Peyer's patch (tissue), 4 donors: ENCODE measurements at regions not wholly inside any gene's neighbourhood (a gene's known extent, or its start where the extent isn't known, plus 50 kb on each side); places are given as distances from the start of the nearest gene placed in this dataset.

Experiments
- DNase-seq, 3 donors: peaks; one replicate each; pipeline ENCODE4 v3.0.0-alpha.2; 2017 to 2019
- H3K27ac ChIP-seq, 4 donors: fragments of 200-600 bp; sonication (generic); one replicate each; pipeline ENCODE4 v1.5.1; 2016 to 2019
- H3K27me3 ChIP-seq, 2 donors: fragments of 200-600 bp; sonication (generic); one replicate each; pipeline ENCODE4 v1.5.1; 2019
- H3K36me3 ChIP-seq, 3 donors: fragments of 200-600 bp; sonication (generic); one replicate each; pipeline ENCODE4 v1.5.1; 2016 to 2019
- H3K4me1 ChIP-seq, 4 donors: fragments of 200-600 bp; sonication (generic); one replicate each; pipeline ENCODE4 v1.5.1; 2016 to 2019
- H3K4me3 ChIP-seq, 4 donors: fragments of 200-600 bp; sonication (generic); 1 replicate in 3 of 4; 2 replicates in 1 of 4; pipeline ENCODE4 v1.5.1; 2016 to 2019; ENCODE audit warnings: mild to moderate bottlenecking in 1 of 4
- H3K9me3 ChIP-seq, 4 donors: fragments of 200-600 bp; sonication (generic); one replicate each; pipeline ENCODE4 v1.5.1; 2016 to 2019; ENCODE audit warnings: mild to moderate bottlenecking in 1 of 4
- POLR2A ChIP-seq, 2 donors: fragments of 450-650 bp; IDR thresholded peaks; one replicate each; pipeline ENCODE4 v1.5.1; 2017; ENCODE audit warnings: antibody characterized with exemption in 2 of 2, mild to moderate bottlenecking in 2 of 2, moderate library complexity in 2 of 2
- TF ChIP-seq, protein P1 (sequence below), 6 experiments: fragments of 450-650 bp in 4 of 6; fragments of 200-600 bp in 2 of 6; sonication (generic) in 1 of 6; IDR thresholded peaks; one replicate each; pipeline ENCODE4 v1.5.1; 2017 to 2019; ENCODE audit warnings: antibody characterized with exemption in 6 of 6, mild to moderate bottlenecking in 3 of 6, moderate library complexity in 1 of 6

DNA sequence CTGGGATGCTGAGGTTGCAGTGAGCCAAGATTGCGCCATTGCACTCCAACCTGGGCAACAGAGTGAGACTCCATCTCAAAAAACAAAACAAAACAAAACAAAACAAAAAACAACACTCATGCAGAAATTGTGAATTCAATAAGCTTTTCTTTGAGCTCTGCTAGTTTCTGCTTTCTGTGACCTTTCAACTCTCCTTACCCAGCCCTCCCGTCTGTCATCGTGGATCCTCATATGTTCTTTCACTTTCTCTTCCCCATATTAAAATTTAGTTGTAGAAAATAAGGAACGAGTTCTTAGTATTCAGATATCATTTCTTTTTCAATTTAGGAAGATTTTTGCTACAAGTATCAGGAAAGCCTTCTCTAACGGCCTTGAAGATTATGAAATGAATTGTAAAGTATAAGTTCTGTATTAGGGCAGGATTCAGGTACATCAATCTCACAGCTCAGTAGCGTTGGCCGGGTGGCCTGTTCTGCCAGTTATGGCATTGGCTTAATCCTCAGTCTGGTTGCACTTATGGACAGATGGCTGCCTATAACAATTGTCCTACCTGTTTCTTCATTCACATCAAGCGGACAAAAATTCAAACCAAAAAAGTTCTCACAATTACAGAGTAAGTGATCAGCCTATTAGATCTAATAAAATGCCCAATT, 1167.0 kb downstream of the SORCS3 start:
- Histone ChIP-seq H3K4me1 (no peaks in the 10 kb centered on the region), H3K27me3 (no peaks in the 10 kb centered on the region), H3K27ac (no peak overlapping the region), H3K9me3 (no peaks in the 10 kb centered on the region), H3K36me3 (no peaks in the 10 kb centered on the region), H3K4me3 (no peak overlapping the region)
- TF ChIP-seq, protein P1, sequence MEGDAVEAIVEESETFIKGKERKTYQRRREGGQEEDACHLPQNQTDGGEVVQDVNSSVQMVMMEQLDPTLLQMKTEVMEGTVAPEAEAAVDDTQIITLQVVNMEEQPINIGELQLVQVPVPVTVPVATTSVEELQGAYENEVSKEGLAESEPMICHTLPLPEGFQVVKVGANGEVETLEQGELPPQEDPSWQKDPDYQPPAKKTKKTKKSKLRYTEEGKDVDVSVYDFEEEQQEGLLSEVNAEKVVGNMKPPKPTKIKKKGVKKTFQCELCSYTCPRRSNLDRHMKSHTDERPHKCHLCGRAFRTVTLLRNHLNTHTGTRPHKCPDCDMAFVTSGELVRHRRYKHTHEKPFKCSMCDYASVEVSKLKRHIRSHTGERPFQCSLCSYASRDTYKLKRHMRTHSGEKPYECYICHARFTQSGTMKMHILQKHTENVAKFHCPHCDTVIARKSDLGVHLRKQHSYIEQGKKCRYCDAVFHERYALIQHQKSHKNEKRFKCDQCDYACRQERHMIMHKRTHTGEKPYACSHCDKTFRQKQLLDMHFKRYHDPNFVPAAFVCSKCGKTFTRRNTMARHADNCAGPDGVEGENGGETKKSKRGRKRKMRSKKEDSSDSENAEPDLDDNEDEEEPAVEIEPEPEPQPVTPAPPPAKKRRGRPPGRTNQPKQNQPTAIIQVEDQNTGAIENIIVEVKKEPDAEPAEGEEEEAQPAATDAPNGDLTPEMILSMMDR (IDR thresholded peaks at IDR 0.05), result no peak
- TF ChIP-seq POLR2A (IDR thresholded peaks at IDR 0.05), result no peak
- no peak for DNase-seq

DNA sequence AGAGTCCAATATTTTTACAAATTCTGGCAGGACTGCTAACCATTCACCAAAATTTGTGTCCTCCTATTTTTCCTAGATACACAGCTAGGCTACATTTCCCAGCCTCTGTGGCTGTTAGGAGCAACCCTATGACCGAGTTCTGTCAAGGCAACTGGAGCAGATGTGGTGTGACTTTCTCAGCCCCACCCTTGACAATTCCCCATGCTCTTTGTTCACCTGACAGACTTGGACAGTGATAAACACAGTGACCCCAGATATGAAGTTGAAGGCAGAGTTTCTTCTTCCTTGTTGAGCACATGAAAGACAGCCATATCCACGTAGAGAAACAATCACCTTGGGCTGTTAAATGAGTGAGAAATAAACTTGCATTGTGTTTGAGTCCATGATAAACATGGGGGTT, 1162.1 kb downstream of the SORCS3 start:
- no peaks in the 10 kb centered on the region for H3K9me3 ChIP-seq
- DNase-seq, result peak in 1 of 3 donors; percentile 46
- H3K4me1 ChIP-seq, result no peaks in the 10 kb centered on the region
- no peaks in the 10 kb centered on the region for H3K27me3 ChIP-seq
- no peak overlapping the region for H3K27ac ChIP-seq
- no peak for TF ChIP-seq POLR2A (IDR thresholded peaks at IDR 0.05)
- TF ChIP-seq, protein P1 (IDR thresholded peaks at IDR 0.05), result no peak
- H3K4me3 ChIP-seq, result no peak overlapping the region
- no peaks in the 10 kb centered on the region for H3K36me3 ChIP-seq

DNA sequence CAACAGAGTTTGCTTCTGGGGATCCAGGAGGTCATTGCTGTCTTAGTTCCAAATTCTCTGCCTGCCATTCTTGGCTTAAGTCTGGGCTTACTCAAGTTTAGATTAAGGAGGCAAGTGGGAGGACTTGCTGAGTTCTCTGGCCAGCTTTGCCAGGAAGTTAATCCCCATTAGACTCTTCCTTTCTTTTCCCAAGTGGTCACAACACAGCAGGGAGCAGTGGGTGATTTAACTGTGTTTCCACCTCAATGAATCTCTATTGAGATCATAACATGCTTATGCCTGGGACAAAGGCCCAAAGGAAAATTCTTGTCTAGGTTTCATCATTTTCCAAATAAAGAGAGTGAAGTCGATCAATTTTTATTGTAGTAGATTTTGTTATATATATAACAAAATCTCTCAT, 1159.6 kb downstream of the SORCS3 start:
- no peaks in the 10 kb centered on the region for H3K27me3 ChIP-seq
- H3K27ac ChIP-seq, result no peak overlapping the region
- H3K4me1 ChIP-seq, result no peaks in the 10 kb centered on the region
- no peaks in the 10 kb centered on the region for H3K9me3 ChIP-seq
- DNase-seq, result no peak
- no peaks in the 10 kb centered on the region for H3K36me3 ChIP-seq
- TF ChIP-seq, protein P1 (IDR thresholded peaks at IDR 0.05), result no peak
- H3K4me3 ChIP-seq, result no peak overlapping the region

DNA sequence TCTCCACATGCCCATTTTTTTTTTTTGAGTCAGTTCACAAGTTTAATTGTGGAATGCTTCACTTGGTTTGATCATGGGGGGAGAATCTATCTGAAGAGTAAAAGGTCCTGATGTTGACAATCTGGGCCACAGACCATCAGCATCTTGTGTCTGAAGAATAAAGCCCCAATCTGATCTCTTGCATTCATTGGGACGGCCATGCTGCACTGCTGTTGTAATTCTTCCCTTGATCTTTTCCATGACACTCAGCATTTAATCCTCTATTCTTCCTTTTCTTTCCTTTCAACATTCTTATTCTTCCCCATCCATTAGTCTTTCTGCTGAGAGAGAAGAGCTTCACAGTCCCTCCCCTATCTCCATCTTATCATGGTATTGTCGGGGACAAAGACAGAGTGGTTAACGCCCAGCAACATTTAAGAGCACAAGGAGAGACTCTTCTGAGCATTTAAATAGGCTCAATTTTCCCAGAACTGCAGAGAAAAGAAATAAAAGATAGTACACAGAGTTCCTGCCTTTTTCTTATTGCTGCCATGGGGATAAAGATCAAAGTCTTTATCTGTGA, 1157.3 kb downstream of the SORCS3 start:
- no peak overlapping the region for H3K27ac ChIP-seq
- no peak overlapping the region for H3K4me3 ChIP-seq
- DNase-seq, result no peak

DNA sequence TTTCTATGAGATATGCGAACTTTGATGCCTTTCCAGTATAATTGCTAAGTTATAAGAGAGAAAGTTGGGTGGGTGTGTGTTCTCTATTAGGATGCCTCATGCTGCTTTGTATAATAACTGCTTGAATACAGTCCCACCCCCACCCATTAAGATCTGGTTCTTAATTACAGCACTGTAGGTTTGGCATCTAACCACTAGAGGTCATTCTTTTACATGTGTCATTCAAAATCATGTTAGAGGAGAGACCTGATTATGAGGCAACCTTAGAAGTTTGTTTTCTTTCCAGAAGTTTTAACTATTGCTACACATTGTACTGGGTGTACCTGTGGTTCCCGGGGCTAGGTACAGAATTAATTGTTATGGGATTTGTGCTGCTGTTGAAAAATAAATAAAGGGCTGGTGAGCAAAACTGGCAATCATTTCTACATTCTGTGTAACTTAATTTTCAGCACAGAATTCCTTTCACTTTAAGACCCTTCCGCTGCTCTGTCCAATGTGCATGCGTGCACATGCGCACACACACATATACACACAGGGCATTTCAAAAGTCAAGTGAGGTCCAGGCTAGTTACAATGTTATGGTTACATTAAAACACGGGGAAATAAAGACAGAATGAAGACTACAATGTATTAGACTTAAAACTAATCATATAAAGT, 1156.3 kb downstream of the SORCS3 start:
- no peak for TF ChIP-seq POLR2A (IDR thresholded peaks at IDR 0.05)
- TF ChIP-seq, protein P1 (IDR thresholded peaks at IDR 0.05), result peak in 4 of 6 experiments; percentile 37 to 72 (median 68)
- H3K9me3 ChIP-seq, result no peaks in the 10 kb centered on the region
- DNase-seq, result no peak
- no peak overlapping the region for H3K27ac ChIP-seq
- no peaks in the 10 kb centered on the region for H3K27me3 ChIP-seq
- H3K4me3 ChIP-seq, result no peak overlapping the region
- H3K4me1 ChIP-seq, result no peaks in the 10 kb centered on the region
- H3K36me3 ChIP-seq, result no peaks in the 10 kb centered on the region

More for the DNA sequence above, 1157.3 kb downstream of the SORCS3 start:
- H3K4me1 ChIP-seq, result no peaks in the 10 kb centered on the region
- no peaks in the 10 kb centered on the region for H3K36me3 ChIP-seq
- H3K27me3 ChIP-seq, result no peaks in the 10 kb centered on the region
- TF ChIP-seq, protein P1 (IDR thresholded peaks at IDR 0.05), result no peak
- TF ChIP-seq POLR2A (IDR thresholded peaks at IDR 0.05), result no peak
- H3K9me3 ChIP-seq, result no peaks in the 10 kb centered on the region
